ENCODE measurements at regions not wholly inside any gene's neighbourhood (a gene's known extent, or its start where the extent isn't known, plus 50 kb on each side); places are given as distances from the start of the nearest gene placed in this dataset.

- no peak overlapping the region for H3K27ac ChIP-seq
- no peaks in the 10 kb centered on the region for H3K27me3 ChIP-seq
- DNase-seq (no peak), ATAC-seq (no peak)
- no peak for TF ChIP-seq CTCF (IDR thresholded peaks at IDR 0.05)
- no peaks in the 10 kb centered on the region for H3K36me3 ChIP-seq
- no peaks in the 10 kb centered on the region for H3K9me3 ChIP-seq
- H3K4me3 ChIP-seq = no peak overlapping the region
- intact Hi-C loops (cut with DNase I) = no loop called here
- peaks cover 0 to 28% (median 15%) of the 10 kb centered on the region in 9 donors for H3K4me1 ChIP-seq
These were observed 85.8 kb upstream of the GLS start for GRCh38 chr2:190794790-190795189.

GRCh38 chr2:190795686-190796085, 84.9 kb upstream of the GLS start:
- H3K4me1 ChIP-seq = peaks cover 0 to 20% (median 13%) of the 10 kb centered on the region in 9 donors
- H3K36me3 ChIP-seq = no peaks in the 10 kb centered on the region
- DNase-seq = no peak
- no peak overlapping the region for H3K27ac ChIP-seq
- intact Hi-C loops (cut with DNase I) = no loop called here
- no peaks in the 10 kb centered on the region for H3K9me3 ChIP-seq
- no peak for ATAC-seq
- TF ChIP-seq CTCF (IDR thresholded peaks at IDR 0.05) = no peak
- H3K4me3 ChIP-seq = no peak overlapping the region
- no peaks in the 10 kb centered on the region for H3K27me3 ChIP-seq

GRCh38 chr2:190799999-190800398, 80.6 kb upstream of the GLS start:
- intact Hi-C loops (cut with DNase I) = loop anchor here in 6 of 10 donors (5.0 to 10.0 kb wide), 8 partner anchors 158 to 715 kb away; partner anchors contain the start of gene NEMP2 (in 2 of the 6)
- no peak for ATAC-seq

GRCh38 chr2:190800528-190800927, 80.1 kb upstream of the GLS start:
- DNase-seq = no peak
- 71 to 81% methylated on average over 1 of the region's 1 CpG for WGBS, 2 donors
- Histone ChIP-seq H3K9me3 (no peaks in the 10 kb centered on the region), H3K27ac (no peak overlapping the region), H3K4me3 (no peak overlapping the region), H3K36me3 (no peaks in the 10 kb centered on the region), H3K4me1 (peaks cover 0 to 7% (median 0%) of the 10 kb centered on the region in 9 donors), H3K27me3 (no peaks in the 10 kb centered on the region)
- no peak for ATAC-seq
- intact Hi-C loops (cut with DNase I) = loop anchor here in 6 of 10 donors (5.0 to 10.0 kb wide), 8 partner anchors 158 to 716 kb away; partner anchors contain the start of gene NEMP2 (in 2 of the 6)
- no peak for TF ChIP-seq CTCF (IDR thresholded peaks at IDR 0.05)

More at GRCh38 chr2:190799999-190800398, 80.6 kb upstream of the GLS start:
- no peaks in the 10 kb centered on the region for H3K36me3 ChIP-seq
- no peaks in the 10 kb centered on the region for H3K27me3 ChIP-seq
- H3K9me3 ChIP-seq = no peaks in the 10 kb centered on the region
- no peak overlapping the region for H3K27ac ChIP-seq
- no peak for DNase-seq
- no peak for TF ChIP-seq CTCF (IDR thresholded peaks at IDR 0.05)
- H3K4me1 ChIP-seq = peaks cover 0 to 7% (median 0%) of the 10 kb centered on the region in 9 donors
- no peak overlapping the region for H3K4me3 ChIP-seq
